ENCODE measurements at regions not wholly inside any gene's neighbourhood (a gene's known extent, or its start where the extent isn't known, plus 50 kb on each side); places are given as distances from the start of the nearest gene placed in this dataset.

DNA sequence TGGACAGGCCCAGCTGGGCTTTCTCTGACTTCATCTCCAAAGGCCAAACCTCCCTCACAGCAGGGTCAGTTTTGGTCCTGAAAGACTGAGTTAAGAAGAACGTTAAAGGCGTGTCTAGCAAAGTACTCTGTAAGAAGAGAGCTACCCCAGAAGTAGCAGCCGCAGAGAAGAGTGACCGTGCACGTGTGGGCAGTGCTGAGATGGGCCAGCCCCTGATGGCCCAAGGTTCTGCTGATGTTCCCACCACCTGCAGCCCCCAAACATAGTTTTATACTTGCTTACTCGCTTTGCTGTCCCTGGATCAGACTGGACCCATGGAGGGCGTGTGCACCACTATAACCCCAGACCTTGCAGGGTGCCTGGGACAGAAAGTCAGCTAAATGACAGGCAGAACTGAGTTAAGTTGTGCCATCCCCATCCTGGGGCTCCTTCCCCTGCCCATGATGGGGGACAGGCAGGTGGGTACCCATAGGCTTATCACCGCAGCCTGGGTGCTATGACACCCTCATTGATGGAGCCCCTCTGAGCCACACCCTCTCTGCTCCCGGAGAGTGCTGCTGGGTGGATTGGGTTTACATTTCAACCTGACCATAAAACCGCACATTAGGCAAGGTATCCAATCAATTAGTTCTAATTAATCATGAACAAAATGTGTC lies 367.3 kb upstream of the HS6ST1 start:
- TF ChIP-seq CTCF (IDR thresholded peaks at IDR 0.05 in 4 of 5, conservative IDR thresholded peaks at IDR 0.05 in 1 of 5), result no peak
- TF ChIP-seq POLR2A (IDR thresholded peaks at IDR 0.05), result no peak
